HepG2 (cell line): ENCODE measurements at regions not wholly inside any gene's neighbourhood (a gene's known extent, or its start where the extent isn't known, plus 50 kb on each side); places are given as distances from the start of the nearest gene placed in this dataset.

Experiments used
- ARID5B ChIP-seq: IDR thresholded peaks from 2 replicates; pipeline ENCODE4 v1.4.0; 2020; ENCODE audit warnings: mild to moderate bottlenecking, missing genetic modification reagents
- ATF3 ChIP-seq: sonication (generic); formaldehyde crosslinking; IDR thresholded peaks from 2 replicates; pipeline ENCODE4 v1.4.0; 2020; ENCODE audit warnings: missing genetic modification reagents
- CAMTA2 ChIP-seq: sonication (generic); formaldehyde crosslinking; IDR thresholded peaks from 2 replicates; pipeline ENCODE4 v1.4.0; 2020; ENCODE audit warnings: mild to moderate bottlenecking, missing genetic modification reagents, borderline replicate concordance
- DPF2 ChIP-seq: sonication (generic); formaldehyde crosslinking; IDR thresholded peaks from 2 replicates; pipeline ENCODE4 v1.4.0; 2020; ENCODE audit warnings: mild to moderate bottlenecking, low read depth, missing genetic modification reagents, borderline replicate concordance
- ETV5 ChIP-seq: IDR thresholded peaks from 2 replicates; pipeline ENCODE4 v1.6.1; 2018; ENCODE audit warnings: missing biosample characterization, missing genetic modification reagents, inconsistent platforms, borderline replicate concordance
- JUNB ChIP-seq: sonication (generic); formaldehyde crosslinking; IDR thresholded peaks from 2 replicates; pipeline ENCODE4 v1.8.0; 2022; ENCODE audit warnings: missing genetic modification reagents, mild to moderate bottlenecking, borderline replicate concordance
- NCOA2 ChIP-seq: sonication (generic); formaldehyde crosslinking; IDR thresholded peaks from 2 replicates; pipeline ENCODE4 v1.8.0; 2022; ENCODE audit warnings: inconsistent platforms
- PATZ1 ChIP-seq: sonication (generic); formaldehyde crosslinking; IDR thresholded peaks from 2 replicates; pipeline ENCODE4 v1.4.0; 2020; ENCODE audit warnings: missing genetic modification reagents
- PHF20 ChIP-seq: sonication (generic); formaldehyde crosslinking; IDR thresholded peaks from 2 replicates; pipeline ENCODE4 v1.5.0; 2020; ENCODE audit warnings: mild to moderate bottlenecking, missing genetic modification reagents
- RCOR2 ChIP-seq: IDR thresholded peaks from 2 replicates; pipeline ENCODE4 v1.6.1; 2016; ENCODE audit warnings: missing biosample characterization, missing genetic modification reagents
- SALL1 ChIP-seq: sonication (generic); formaldehyde crosslinking; IDR thresholded peaks from 2 replicates; pipeline ENCODE4 v1.8.0; 2022; ENCODE audit warnings: mild to moderate bottlenecking, missing genetic modification reagents
- SOX13 ChIP-seq, 3 experiments: fragments of 450-650 bp in 1 of 3; sonication (generic) in 1 of 3; formaldehyde crosslinking in 1 of 3; IDR thresholded peaks in 2 of 3; conservative IDR thresholded peaks in 1 of 3; 2 replicates each; pipeline versions ENCODE4 v1.5.0 to v1.6.1; 2016 to 2020; ENCODE audit warnings: antibody characterized with exemption in 1 of 3, mild to moderate bottlenecking in 1 of 3, missing compliant biosample characterization in 1 of 3, missing genetic modification reagents in 1 of 3, moderate library complexity in 1 of 3
- THRA ChIP-seq: sonication (generic); formaldehyde crosslinking; IDR thresholded peaks from 2 replicates; pipeline ENCODE4 v1.4.0; 2020; ENCODE audit warnings: missing genetic modification reagents, borderline replicate concordance
- ZNF136 ChIP-seq: sonication (generic); formaldehyde crosslinking; IDR thresholded peaks from 2 replicates; pipeline ENCODE4 v1.8.1; 2022; ENCODE audit warnings: low read depth, mild to moderate bottlenecking, moderate library complexity, missing genetic modification reagents
- ZNF609 ChIP-seq: sonication (generic); formaldehyde crosslinking; IDR thresholded peaks from 2 replicates; pipeline ENCODE4 v1.4.0; 2020; ENCODE audit warnings: mild to moderate bottlenecking, missing genetic modification reagents, borderline replicate concordance

GRCh38 chr7:45988405-45989057 is 67.5 kb upstream of the IGFBP3 start (continued):
- no peak for TF ChIP-seq PHF20 (CRISPR knock-in tag)
- TF ChIP-seq JUNB (CRISPR knock-in tag), result peak; percentile 67; the same call in 1 of the 2 replicates
- no peak for TF ChIP-seq SOX13 (IDR thresholded peaks at IDR 0.05)
- peak in 1 of 2 experiments; percentile 38; a peak in 2 of 4 replicates for TF ChIP-seq SOX13 (CRISPR knock-in tag; conservative IDR thresholded peaks at IDR 0.05 in 1 of 2, IDR thresholded peaks at IDR 0.05 in 1 of 2)
- TF ChIP-seq RCOR2, result no peak
- no peak for TF ChIP-seq CAMTA2 (CRISPR knock-in tag)
- peak; percentile 34; the same call in 1 of the 2 replicates for TF ChIP-seq THRA (CRISPR knock-in tag)
- peak; percentile 60; the same call in 1 of the 2 replicates for TF ChIP-seq NCOA2 (CRISPR knock-in tag)
- TF ChIP-seq ZNF609 (CRISPR knock-in tag), result peak; percentile 35; the same call in 1 of the 2 replicates
- peak; percentile 49; the same call in 1 of the 2 replicates for TF ChIP-seq ETV5 (CRISPR knock-in tag)
- peak; percentile 47; the same call in 1 of the 2 replicates for TF ChIP-seq ATF3 (CRISPR knock-in tag)
- TF ChIP-seq ARID5B (CRISPR knock-in tag), result peak; percentile 80; the same call in 1 of the 2 replicates
- peak; percentile 22; the same call in 1 of the 2 replicates for TF ChIP-seq DPF2 (CRISPR knock-in tag)
- TF ChIP-seq SALL1 (CRISPR knock-in tag), result peak; percentile 78
- no peak for TF ChIP-seq ZNF136 (CRISPR knock-in tag)
- peak; percentile 43; the same call in 1 of the 2 replicates for TF ChIP-seq PATZ1
